Putamen (tissue), 1 donor: ENCODE measurements at regions not wholly inside any gene's neighbourhood (a gene's known extent, or its start where the extent isn't known, plus 50 kb on each side); places are given as distances from the start of the nearest gene placed in this dataset.
"Not testable (repeated sequence)": the region's sequence is repeated elsewhere in the genome, so short reads cannot be mapped to it uniquely, and the experiment has no call there.

Source experiments
- DNase-seq: peaks from one replicate; pipeline ENCODE4 v3.0.0-alpha.2; 2016; ENCODE audit warnings: low spot score

DNA sequence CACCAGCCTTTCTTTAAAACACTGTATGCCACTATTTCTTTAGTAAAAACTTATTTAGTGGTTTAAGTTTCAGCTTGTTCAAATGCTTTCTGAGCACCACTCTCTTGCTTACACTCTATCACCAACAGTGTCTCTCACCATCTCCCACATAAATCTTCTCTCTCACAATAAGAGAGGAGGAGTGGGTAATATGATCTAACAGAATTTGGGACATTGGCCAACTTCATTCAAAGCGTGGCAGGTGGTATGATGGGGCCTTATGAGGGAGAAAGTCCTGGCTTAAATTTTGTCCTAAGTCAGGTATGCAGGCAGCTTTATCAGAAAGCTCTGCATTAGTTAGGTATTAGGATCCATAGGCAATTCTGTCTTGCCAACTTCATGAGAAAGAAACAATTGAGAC lies 1132.5 kb downstream of the TUSC7 start:
- no peak for DNase-seq

GRCh38 chr3:117843356-117843755 lies 1133.8 kb downstream of the TUSC7 start:
- DNase-seq = no peak

- no peak for DNase-seq
These were observed 1135.1 kb downstream of the TUSC7 start for GRCh38 chr3:117844676-117845075.

GRCh38 chr3:117846238-117846637 lies 1136.7 kb downstream of the TUSC7 start:
- DNase-seq = no peak

GRCh38 chr3:117848606-117849005 lies 1139.0 kb downstream of the TUSC7 start:
- DNase-seq = no peak

DNA sequence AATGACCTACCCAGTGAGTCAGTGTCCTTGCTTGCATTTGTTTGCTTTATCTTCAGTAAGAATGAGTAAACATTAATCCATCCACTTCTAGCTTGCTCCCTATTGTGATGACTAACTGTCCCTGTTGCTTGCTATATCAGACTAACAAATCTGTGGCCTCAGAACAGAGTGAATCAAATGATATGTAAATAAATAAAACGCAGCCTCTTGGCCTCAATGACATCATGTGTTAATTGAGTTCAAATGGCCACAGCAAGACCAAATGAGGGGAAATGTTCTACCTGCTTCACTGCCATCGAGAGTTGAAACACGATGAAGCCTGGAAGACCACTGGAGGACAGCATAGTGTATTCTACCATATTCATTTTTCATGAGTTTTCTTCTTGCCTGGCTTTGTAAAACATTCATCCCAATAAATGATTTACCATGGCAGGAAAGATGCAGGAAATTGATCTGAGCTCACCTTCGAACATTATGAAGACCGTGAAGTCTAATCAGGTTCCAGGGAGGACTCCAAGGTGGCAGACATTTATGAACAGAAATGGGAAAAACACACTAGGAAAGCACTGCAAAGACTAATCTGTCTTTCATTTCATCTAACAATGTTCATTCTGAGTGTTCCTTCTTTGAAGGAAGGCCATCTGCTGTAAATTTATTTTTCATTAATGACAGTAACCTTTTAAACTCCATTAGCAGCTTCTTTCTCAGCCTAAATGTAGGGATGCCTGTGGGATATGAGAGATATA lies 1144.5 kb downstream of the TUSC7 start:
- DNase-seq = no peak

GRCh38 chr3:117856354-117856753 lies 1146.8 kb downstream of the TUSC7 start:
- DNase-seq = no peak

DNA sequence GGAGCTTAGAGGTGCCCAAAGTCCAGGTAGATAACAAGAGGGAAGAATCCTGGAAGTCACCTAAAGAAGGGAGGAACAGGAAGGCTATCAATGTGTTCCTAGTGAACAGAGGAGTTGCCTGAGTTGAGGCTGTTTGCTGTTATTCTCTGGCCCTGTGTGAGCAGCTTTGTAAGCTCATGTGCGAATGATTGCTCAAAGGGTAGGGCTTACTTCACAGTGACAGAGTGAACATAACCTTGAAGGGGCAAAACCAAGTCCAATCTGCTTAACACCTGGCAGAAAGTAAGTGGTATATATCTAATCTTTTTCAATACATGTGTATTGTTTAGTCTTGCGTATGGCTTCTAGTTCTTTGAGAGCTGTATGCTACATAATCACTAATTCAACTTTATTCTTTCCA lies 1153.6 kb downstream of the TUSC7 start:
- DNase-seq = no peak

- DNase-seq = no peak
These were observed 1155.8 kb downstream of the TUSC7 start for GRCh38 chr3:117865338-117865737.

DNA sequence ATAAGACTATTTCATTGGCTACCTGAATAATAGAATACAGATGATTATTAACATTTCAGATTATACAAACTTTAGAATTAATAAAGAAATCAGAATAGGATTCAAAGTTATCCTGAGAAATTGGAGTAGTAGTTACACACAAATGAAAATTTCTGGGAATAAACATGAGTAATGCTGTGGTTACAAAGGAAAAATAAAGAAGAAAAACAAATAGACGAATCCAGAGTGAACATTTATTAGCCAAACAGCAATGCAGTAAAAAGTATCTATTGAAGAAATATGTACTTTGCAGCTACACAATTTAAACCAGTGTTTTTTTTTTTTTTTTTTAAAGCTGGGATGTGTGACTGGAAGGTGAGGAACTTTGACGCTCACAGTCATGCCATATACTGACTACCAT lies 1159.2 kb downstream of the TUSC7 start:
- no peak for DNase-seq

GRCh38 chr3:117871934-117872333 lies 1162.4 kb downstream of the TUSC7 start:
- DNase-seq = no peak

DNA sequence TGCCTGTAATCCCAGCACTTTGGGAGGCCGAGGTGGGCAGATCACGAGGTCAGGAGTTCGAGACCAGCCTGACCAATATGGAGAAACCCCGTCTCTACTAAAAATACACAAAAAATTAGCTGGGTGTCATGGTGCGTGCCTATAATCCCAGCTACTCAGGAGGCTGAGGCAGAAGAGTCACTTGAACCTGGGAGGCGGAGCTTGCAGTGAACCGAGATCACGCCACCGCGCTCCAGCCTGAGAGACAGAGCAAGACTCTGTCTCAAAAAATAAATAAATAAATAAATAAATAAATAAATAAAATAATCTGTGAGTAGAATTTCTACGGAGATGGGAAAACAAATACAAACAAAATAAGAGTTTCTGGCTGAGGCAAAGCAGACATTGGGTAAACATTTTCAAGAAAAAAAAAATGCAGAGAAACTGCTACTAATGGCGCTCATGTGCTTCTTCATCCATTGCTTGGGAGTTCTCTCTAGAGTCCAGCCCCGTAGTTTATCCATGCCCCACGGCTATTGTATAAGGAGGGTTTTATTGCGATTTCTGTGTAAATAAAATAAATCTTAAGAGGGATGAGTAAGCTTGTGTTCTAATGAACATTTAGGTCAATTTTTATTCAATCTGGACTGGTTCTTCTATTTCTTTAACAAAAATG lies 1161.9 kb downstream of the IGSF11 start:
- not testable (repeated sequence) for DNase-seq

- DNase-seq = no peak
These were observed 1161.4 kb downstream of the IGSF11 start for GRCh38 chr3:117873249-117873600.

DNA sequence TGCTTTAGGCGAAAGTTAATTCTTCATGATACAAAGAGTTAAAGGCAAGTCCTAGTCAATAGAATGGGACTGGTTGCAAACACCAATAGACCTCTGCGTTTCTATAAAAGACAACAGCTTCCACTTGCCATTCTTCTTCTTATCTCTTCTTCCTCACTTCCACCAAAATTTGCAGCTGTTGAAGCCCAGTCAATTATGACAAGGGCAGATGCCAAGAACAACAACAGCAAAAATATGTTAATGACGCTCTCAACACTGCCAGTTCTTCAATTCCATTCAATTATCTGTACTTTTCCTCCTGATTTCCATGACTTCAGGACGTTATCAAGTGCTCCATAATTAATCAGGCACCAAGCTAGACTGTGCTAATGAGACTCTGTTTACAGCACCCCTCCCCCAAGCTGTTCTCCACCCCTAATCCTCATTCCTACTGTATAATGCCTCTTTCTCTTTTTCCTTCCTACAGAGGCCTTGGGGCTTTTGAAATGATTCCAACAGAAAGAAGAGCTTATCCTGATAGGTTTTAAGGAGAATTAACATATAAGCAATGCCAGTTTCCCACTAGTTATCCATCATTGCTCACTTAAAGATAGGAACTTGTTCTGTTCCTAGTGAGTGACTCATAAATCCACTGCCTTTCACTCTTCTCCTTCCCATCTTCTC lies 1160.5 kb downstream of the IGSF11 start:
- DNase-seq = no peak

- DNase-seq = no peak
These were observed 1159.5 kb downstream of the IGSF11 start for GRCh38 chr3:117874904-117875874.

DNA sequence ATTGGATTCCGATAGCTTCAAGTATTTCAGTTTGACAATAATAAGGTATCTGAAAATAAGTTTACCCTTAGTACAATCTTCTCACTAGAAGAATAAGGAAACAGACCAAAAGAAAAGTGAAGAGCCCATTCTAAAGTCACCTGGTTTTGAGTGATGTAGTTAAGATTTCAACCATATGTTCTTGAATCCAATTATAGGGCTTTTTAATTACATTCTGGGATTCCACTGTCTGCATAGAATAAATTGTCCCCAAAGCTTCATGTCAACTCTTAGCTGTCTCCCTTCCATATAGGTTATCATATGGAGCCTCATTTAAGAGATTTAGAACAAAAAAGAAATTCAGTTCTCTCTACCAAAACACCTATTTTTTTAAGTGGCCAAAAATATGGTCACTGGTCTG lies 1158.8 kb downstream of the IGSF11 start:
- no peak for DNase-seq

- no peak for DNase-seq
These were observed 1154.0 kb downstream of the IGSF11 start for GRCh38 chr3:117880638-117881037.

- no peak for DNase-seq
These were observed 1153.4 kb downstream of the IGSF11 start for GRCh38 chr3:117881210-117881609.

DNA sequence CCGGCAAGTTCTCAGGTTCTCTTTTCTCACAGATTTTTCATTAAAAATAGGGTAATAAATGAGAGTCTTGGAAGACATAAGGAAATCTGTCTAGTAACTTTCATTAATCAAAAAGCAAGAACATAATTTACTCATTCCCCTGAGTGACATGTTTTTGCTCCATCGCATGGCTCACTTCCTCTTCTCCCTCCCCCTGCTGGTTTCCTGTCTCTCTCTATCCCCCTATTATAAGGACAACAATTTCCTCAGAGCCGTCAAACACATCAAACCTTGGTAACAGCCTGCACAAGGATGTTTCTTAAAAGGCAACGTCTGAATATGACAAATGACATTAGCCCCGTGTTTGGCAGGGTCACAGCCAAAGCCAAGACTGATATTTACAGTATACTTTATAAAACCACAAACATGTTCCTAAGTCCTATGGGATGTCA lies 1149.6 kb downstream of the IGSF11 start:
- no peak for DNase-seq

- no peak for DNase-seq
These were observed 1148.5 kb downstream of the IGSF11 start for GRCh38 chr3:117886147-117886546.

GRCh38 chr3:117887031-117887430 lies 1147.6 kb downstream of the IGSF11 start:
- no peak for DNase-seq

- DNase-seq = no peak
These were observed 1146.7 kb downstream of the IGSF11 start for GRCh38 chr3:117887901-117888300.
